Choroid plexus epithelial cell (primary cell): ENCODE measurements at regions not wholly inside any gene's neighbourhood (a gene's known extent, or its start where the extent isn't known, plus 50 kb on each side); places are given as distances from the start of the nearest gene placed in this dataset.

ENCODE experiments used
- DNase-seq: peaks from one replicate; pipeline ENCODE4 v3.0.0-alpha.2; 2010; ENCODE audit warnings: low read depth
- H3K4me3 ChIP-seq: 2 replicates; pipeline ENCODE4 v1.5.1; 2011; ENCODE audit warnings: low read depth, mild to moderate bottlenecking, control low read depth, low read length, moderate library complexity
- CTCF ChIP-seq: conservative IDR thresholded peaks from 2 replicates; pipeline ENCODE4 v1.5.1; 2011; ENCODE audit warnings: low read depth, mild to moderate bottlenecking, control low read depth, inconsistent platforms, low read length, moderate library complexity

- H3K4me3 ChIP-seq, result no peak overlapping the region
- DNase-seq, result no peak
- no peak for TF ChIP-seq CTCF
Observed at GRCh38 chr9:84054341-84055010, 73.9 kb downstream of the RMI1 start.

GRCh38 chr9:84057662-84058061, 77.1 kb downstream of the RMI1 start:
- TF ChIP-seq CTCF, result no peak
- H3K4me3 ChIP-seq, result no peak overlapping the region
- no peak for DNase-seq

- no peak overlapping the region for H3K4me3 ChIP-seq
- DNase-seq, result no peak
- no peak for TF ChIP-seq CTCF
Observed at GRCh38 chr9:84059936-84060335, 79.3 kb downstream of the RMI1 start.

- H3K4me3 ChIP-seq, result no peak overlapping the region
- no peak for TF ChIP-seq CTCF
- DNase-seq, result no peak
Observed at GRCh38 chr9:84061613-84062193, 81.1 kb downstream of the RMI1 start.

- TF ChIP-seq CTCF, result no peak
- no peak for DNase-seq
- no peak overlapping the region for H3K4me3 ChIP-seq
Observed at GRCh38 chr9:84062538-84062937, 81.9 kb downstream of the RMI1 start.

GRCh38 chr9:84067821-84068220, 87.2 kb downstream of the RMI1 start:
- no peak overlapping the region for H3K4me3 ChIP-seq
- no peak for TF ChIP-seq CTCF
- no peak for DNase-seq

GRCh38 chr9:84068872-84069271, 88.3 kb downstream of the RMI1 start:
- DNase-seq, result no peak
- no peak overlapping the region for H3K4me3 ChIP-seq
- TF ChIP-seq CTCF, result no peak
